ENCODE measurements at regions not wholly inside any gene's neighbourhood (a gene's known extent, or its start where the extent isn't known, plus 50 kb on each side); places are given as distances from the start of the nearest gene placed in this dataset.

GRCh38 chr18:34159691-34160185 lies 65.0 kb downstream of the NOL4 start:
- Mint-ChIP-seq H3K36me3 (ENCODE audit: insufficient read depth) (no peaks in the 10 kb centered on the region), H3K27ac (peak overlapping the region; percentile 56), H3K9me3 (ENCODE audit: low read depth) (no peaks in the 10 kb centered on the region), H3K4me1 (ENCODE audit: low read depth) (peaks cover 4% of the 10 kb centered on the region), H3K4me3 (ENCODE audit: low read depth) (peak overlapping the region; percentile 68), H3K27me3 (peaks cover 37% of the 10 kb centered on the region)
- DNase-seq (ENCODE audit: low spot score, unreplicated experiment): no peak
- TF ChIP-seq, protein P1, sequence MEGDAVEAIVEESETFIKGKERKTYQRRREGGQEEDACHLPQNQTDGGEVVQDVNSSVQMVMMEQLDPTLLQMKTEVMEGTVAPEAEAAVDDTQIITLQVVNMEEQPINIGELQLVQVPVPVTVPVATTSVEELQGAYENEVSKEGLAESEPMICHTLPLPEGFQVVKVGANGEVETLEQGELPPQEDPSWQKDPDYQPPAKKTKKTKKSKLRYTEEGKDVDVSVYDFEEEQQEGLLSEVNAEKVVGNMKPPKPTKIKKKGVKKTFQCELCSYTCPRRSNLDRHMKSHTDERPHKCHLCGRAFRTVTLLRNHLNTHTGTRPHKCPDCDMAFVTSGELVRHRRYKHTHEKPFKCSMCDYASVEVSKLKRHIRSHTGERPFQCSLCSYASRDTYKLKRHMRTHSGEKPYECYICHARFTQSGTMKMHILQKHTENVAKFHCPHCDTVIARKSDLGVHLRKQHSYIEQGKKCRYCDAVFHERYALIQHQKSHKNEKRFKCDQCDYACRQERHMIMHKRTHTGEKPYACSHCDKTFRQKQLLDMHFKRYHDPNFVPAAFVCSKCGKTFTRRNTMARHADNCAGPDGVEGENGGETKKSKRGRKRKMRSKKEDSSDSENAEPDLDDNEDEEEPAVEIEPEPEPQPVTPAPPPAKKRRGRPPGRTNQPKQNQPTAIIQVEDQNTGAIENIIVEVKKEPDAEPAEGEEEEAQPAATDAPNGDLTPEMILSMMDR (IDR thresholded peaks at IDR 0.05; ENCODE audit: unreplicated experiment): no peak

DNA sequence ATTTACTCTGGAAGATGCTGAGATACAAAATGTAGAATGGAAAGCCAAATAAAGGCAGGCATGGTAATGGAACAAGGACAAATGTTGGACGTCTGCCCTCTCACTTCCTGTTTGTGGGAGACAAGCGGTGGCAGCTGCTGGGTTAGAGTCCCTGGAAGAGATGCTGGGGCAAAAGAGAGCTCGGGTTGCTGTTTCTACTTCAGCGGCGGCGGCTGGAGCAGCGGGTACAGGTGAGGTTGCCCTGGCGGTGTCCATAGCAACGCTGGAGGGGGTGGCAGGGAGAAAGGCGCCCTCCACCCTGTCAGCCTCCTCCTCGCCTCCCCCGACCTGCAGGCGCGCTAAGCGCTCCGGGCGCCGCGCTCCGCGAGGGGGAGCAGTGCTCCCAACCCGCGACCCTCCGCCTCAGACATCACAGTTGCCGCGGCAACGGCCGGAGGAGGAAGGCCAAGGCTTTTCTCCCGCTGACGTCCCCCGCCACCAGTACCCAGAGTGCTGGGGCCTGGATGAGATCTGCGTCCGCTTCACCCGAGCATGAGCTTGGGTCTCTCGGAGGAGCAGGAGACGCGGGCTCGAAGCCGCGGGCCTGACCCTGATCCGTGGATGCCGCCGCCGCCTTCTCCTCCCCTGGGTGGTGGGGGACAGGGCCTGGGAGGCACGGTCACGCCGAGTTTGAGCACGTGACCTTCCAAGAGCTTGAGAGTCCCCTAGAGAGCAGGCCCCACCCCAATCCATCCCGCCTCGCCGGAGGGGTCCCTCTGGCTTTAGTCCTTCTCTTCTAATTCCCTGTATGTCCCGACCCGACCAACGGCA lies 65.6 kb downstream of the NOL4 start:
- peaks cover 37% of the 10 kb centered on the region for H3K27me3 Mint-ChIP-seq
- TF ChIP-seq, protein P1 (IDR thresholded peaks at IDR 0.05; ENCODE audit: unreplicated experiment): peak; percentile 54
- peaks cover 4% of the 10 kb centered on the region for H3K4me1 Mint-ChIP-seq (ENCODE audit: low read depth)
- no peaks in the 10 kb centered on the region for H3K9me3 Mint-ChIP-seq (ENCODE audit: low read depth)
- no peaks in the 10 kb centered on the region for H3K36me3 Mint-ChIP-seq (ENCODE audit: insufficient read depth)
- peak overlapping the region; percentile 56 for H3K27ac Mint-ChIP-seq
- peak overlapping the region; percentile 68 for H3K4me3 Mint-ChIP-seq (ENCODE audit: low read depth)
- peak; percentile 63 for DNase-seq (ENCODE audit: low spot score, unreplicated experiment)

DNA sequence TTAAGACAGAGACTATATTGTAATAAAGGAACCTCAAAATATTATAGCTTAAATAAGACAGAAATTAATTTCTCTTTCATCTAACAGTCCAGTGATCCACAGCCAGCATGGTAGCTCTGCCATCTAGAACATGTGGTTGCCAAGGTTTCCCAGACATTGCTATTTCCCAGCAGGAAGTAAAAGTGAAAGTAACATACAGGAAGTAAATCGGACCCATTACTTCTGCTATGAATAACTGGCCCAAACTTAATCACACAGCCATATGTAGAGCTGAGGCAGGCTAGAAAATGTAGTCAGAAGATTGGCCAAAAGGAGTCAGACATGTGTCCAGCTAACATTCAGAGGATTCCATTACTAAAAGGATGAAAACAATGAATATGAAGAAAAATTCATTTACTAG lies 71.0 kb downstream of the NOL4 start:
- no peak for DNase-seq (ENCODE audit: low spot score, unreplicated experiment)
- Mint-ChIP-seq H3K9me3 (ENCODE audit: low read depth) (no peaks in the 10 kb centered on the region), H3K4me1 (ENCODE audit: low read depth) (peaks cover under 1% of the 10 kb centered on the region), H3K36me3 (ENCODE audit: insufficient read depth) (no peaks in the 10 kb centered on the region), H3K27ac (no peak overlapping the region), H3K4me3 (ENCODE audit: low read depth) (no peak overlapping the region), H3K27me3 (peaks cover 22% of the 10 kb centered on the region)
- TF ChIP-seq, protein P1 (IDR thresholded peaks at IDR 0.05; ENCODE audit: unreplicated experiment): no peak

- Mint-ChIP-seq H3K27ac (peak overlapping the region; percentile 4), H3K27me3 (no peaks in the 10 kb centered on the region), H3K4me3 (ENCODE audit: low read depth) (no peak overlapping the region), H3K9me3 (ENCODE audit: low read depth) (peaks cover 5% of the 10 kb centered on the region), H3K36me3 (ENCODE audit: insufficient read depth) (no peaks in the 10 kb centered on the region), H3K4me1 (ENCODE audit: low read depth) (peaks cover 7% of the 10 kb centered on the region)
- DNase-seq (ENCODE audit: low spot score, unreplicated experiment): no peak
- TF ChIP-seq, protein P1 (IDR thresholded peaks at IDR 0.05; ENCODE audit: unreplicated experiment): no peak
Observed at GRCh38 chr18:34131006-34131405, 93.7 kb downstream of the NOL4 start.

GRCh38 chr18:34128436-34128835 lies 96.3 kb downstream of the NOL4 start:
- Mint-ChIP-seq H3K36me3 (ENCODE audit: insufficient read depth) (no peaks in the 10 kb centered on the region), H3K27ac (no peak overlapping the region), H3K9me3 (ENCODE audit: low read depth) (peaks cover 3% of the 10 kb centered on the region), H3K27me3 (no peaks in the 10 kb centered on the region), H3K4me3 (ENCODE audit: low read depth) (no peak overlapping the region), H3K4me1 (ENCODE audit: low read depth) (peaks cover 7% of the 10 kb centered on the region)
- no peak for DNase-seq (ENCODE audit: low spot score, unreplicated experiment)
- TF ChIP-seq, protein P1 (IDR thresholded peaks at IDR 0.05; ENCODE audit: unreplicated experiment): no peak
